ENCODE measurements at regions not wholly inside any gene's neighbourhood (a gene's known extent, or its start where the extent isn't known, plus 50 kb on each side); places are given as distances from the start of the nearest gene placed in this dataset.
"Not testable (repeated sequence)": the region's sequence is repeated elsewhere in the genome, so short reads cannot be mapped to it uniquely, and the experiment has no call there.

GRCh38 chr14:21941885-21942284 is 268.3 kb upstream of the OR4E1 start:
- no peak for DNase-seq

GRCh38 chr14:21940887-21941856 is 267.6 kb upstream of the OR4E1 start:
- peak in 1 of 2 experiments; percentile 45 for DNase-seq

- no peak for DNase-seq
Measured at GRCh38 chr14:21939836-21940235, 266.2 kb upstream of the OR4E1 start.

- no peak for DNase-seq
Measured at GRCh38 chr14:21937996-21938395, 264.4 kb upstream of the OR4E1 start.

- DNase-seq: peak in 1 of 2 experiments; percentile 5
Measured at GRCh38 chr14:21933681-21934080, 260.1 kb upstream of the OR4E1 start.

- no peak for DNase-seq
Measured at GRCh38 chr14:21924479-21924878, 250.9 kb upstream of the OR4E1 start.

GRCh38 chr14:21923820-21924219 is 250.2 kb upstream of the OR4E1 start:
- DNase-seq: no peak

- no peak for DNase-seq
Measured at GRCh38 chr14:21921453-21921852, 247.8 kb upstream of the OR4E1 start.

GRCh38 chr14:21917699-21918436 is 244.2 kb upstream of the OR4E1 start:
- DNase-seq: peak in 1 of 2 experiments; percentile 56

GRCh38 chr14:21915826-21916225 is 242.2 kb upstream of the OR4E1 start:
- no peak for DNase-seq

GRCh38 chr14:21913759-21914158 is 240.1 kb upstream of the OR4E1 start:
- DNase-seq: peak; percentile 44 to 52

GRCh38 chr14:21912367-21912766 is 238.7 kb upstream of the OR4E1 start:
- DNase-seq: no peak

GRCh38 chr14:21911877-21912276 is 238.3 kb upstream of the OR4E1 start:
- no peak for DNase-seq

GRCh38 chr14:21910260-21910659 is 236.6 kb upstream of the OR4E1 start:
- DNase-seq: no peak

- peak in 1 of 2 experiments; percentile 8 for DNase-seq
Measured at GRCh38 chr14:21902561-21903181, 229.1 kb upstream of the OR4E1 start.

- DNase-seq: not testable (repeated sequence)
Measured at GRCh38 chr14:21894898-21895194, 221.2 kb upstream of the OR4E1 start.

- DNase-seq: no peak
Measured at GRCh38 chr14:21894003-21894897, 220.6 kb upstream of the OR4E1 start.

- DNase-seq: no peak
Measured at GRCh38 chr14:21891921-21892320, 218.3 kb upstream of the OR4E1 start.

GRCh38 chr14:21884995-21885394 is 211.4 kb upstream of the OR4E1 start:
- no peak for DNase-seq

GRCh38 chr14:21882226-21882625 is 208.6 kb upstream of the OR4E1 start:
- DNase-seq: no peak

GRCh38 chr14:21880918-21881317 is 207.3 kb upstream of the OR4E1 start:
- no peak for DNase-seq

- DNase-seq: no peak
Measured at GRCh38 chr14:21875791-21876190, 202.2 kb upstream of the OR4E1 start.

- no peak for DNase-seq
Measured at GRCh38 chr14:21874946-21875345, 201.3 kb upstream of the OR4E1 start.
